Duodenal mucosa (tissue), 2 donors: ENCODE measurements at regions not wholly inside any gene's neighbourhood (a gene's known extent, or its start where the extent isn't known, plus 50 kb on each side); places are given as distances from the start of the nearest gene placed in this dataset.

Experiments
- H3K27ac ChIP-seq: one replicate; pipeline ENCODE4 v1.7.0; 2013; ENCODE audit warnings: low read depth, low read length
- H3K27me3 ChIP-seq, 2 donors: one replicate each; pipeline ENCODE4 v1.7.0; 2013; ENCODE audit warnings: low read length in 2 of 2, control low read depth in 1 of 2; ENCODE audit not compliant: insufficient read depth in 2 of 2, control insufficient read depth in 1 of 2
- H3K36me3 ChIP-seq, 2 donors: one replicate each; pipeline ENCODE4 v1.7.0; 2013; ENCODE audit warnings: low read length in 2 of 2, control low read depth in 1 of 2; ENCODE audit not compliant: insufficient read depth in 2 of 2, control insufficient read depth in 1 of 2
- H3K4me1 ChIP-seq, 2 donors: one replicate each; pipeline ENCODE4 v1.7.0; 2013; ENCODE audit warnings: low read length in 2 of 2, control low read depth in 1 of 2; ENCODE audit not compliant: insufficient read depth in 2 of 2, control insufficient read depth in 1 of 2
- H3K4me3 ChIP-seq, 2 donors: one replicate each; pipeline ENCODE4 v1.7.0; 2013; ENCODE audit warnings: low read length in 2 of 2, low read depth in 1 of 2
- H3K9ac ChIP-seq, 2 donors: one replicate each; pipeline ENCODE4 v1.7.0; 2013; ENCODE audit warnings: low read length in 2 of 2, low read depth in 1 of 2
- H3K9me3 ChIP-seq, 2 donors: one replicate each; pipeline ENCODE4 v1.7.0; 2013; ENCODE audit warnings: low read length in 2 of 2, control low read depth in 1 of 2; ENCODE audit not compliant: control insufficient read depth in 1 of 2

GRCh38 chr11:134823970-134824369, 411.9 kb upstream of the B3GAT1 start:
- Histone ChIP-seq H3K9me3 (no peaks in the 10 kb centered on the region), H3K27ac (no peak overlapping the region), H3K27me3 (no peaks in the 10 kb centered on the region), H3K36me3 (no peaks in the 10 kb centered on the region), H3K9ac (no peak overlapping the region), H3K4me3 (no peak overlapping the region), H3K4me1 (peaks cover 17 to 21% of the 10 kb centered on the region in 2 donors)

GRCh38 chr11:134822897-134823296, 410.9 kb upstream of the B3GAT1 start:
- H3K9ac ChIP-seq, result no peak overlapping the region
- peaks cover 0 to 7% of the 10 kb centered on the region in 2 donors for H3K27me3 ChIP-seq
- no peak overlapping the region for H3K4me3 ChIP-seq
- H3K27ac ChIP-seq, result no peak overlapping the region
- H3K36me3 ChIP-seq, result no peaks in the 10 kb centered on the region
- no peaks in the 10 kb centered on the region for H3K9me3 ChIP-seq
- peaks cover 17 to 21% of the 10 kb centered on the region in 2 donors for H3K4me1 ChIP-seq

- H3K36me3 ChIP-seq, result no peaks in the 10 kb centered on the region
- peaks cover 17 to 21% of the 10 kb centered on the region in 2 donors for H3K4me1 ChIP-seq
- peaks cover 0 to 7% of the 10 kb centered on the region in 2 donors for H3K27me3 ChIP-seq
- H3K27ac ChIP-seq, result no peak overlapping the region
- H3K9ac ChIP-seq, result no peak overlapping the region
- H3K9me3 ChIP-seq, result no peaks in the 10 kb centered on the region
- no peak overlapping the region for H3K4me3 ChIP-seq
These were observed 409.4 kb upstream of the B3GAT1 start for GRCh38 chr11:134821422-134821821.

- Histone ChIP-seq H3K4me3 (no peak overlapping the region), H3K27ac (no peak overlapping the region), H3K9ac (no peak overlapping the region), H3K36me3 (no peaks in the 10 kb centered on the region), H3K4me1 (peaks cover 3 to 4% of the 10 kb centered on the region in 2 donors), H3K9me3 (no peaks in the 10 kb centered on the region), H3K27me3 (peaks cover 0 to 7% of the 10 kb centered on the region in 2 donors)
These were observed 407.0 kb upstream of the B3GAT1 start for GRCh38 chr11:134819041-134819440.

- H3K27ac ChIP-seq, result no peak overlapping the region
- no peak overlapping the region for H3K4me3 ChIP-seq
- H3K4me1 ChIP-seq, result no peaks in the 10 kb centered on the region
- no peak overlapping the region for H3K9ac ChIP-seq
- H3K27me3 ChIP-seq, result peaks cover 0 to 7% of the 10 kb centered on the region in 2 donors
- H3K36me3 ChIP-seq, result no peaks in the 10 kb centered on the region
- H3K9me3 ChIP-seq, result no peaks in the 10 kb centered on the region
These were observed 406.5 kb upstream of the B3GAT1 start for GRCh38 chr11:134818516-134818915.

- H3K36me3 ChIP-seq, result no peaks in the 10 kb centered on the region
- peaks cover 0 to 7% of the 10 kb centered on the region in 2 donors for H3K27me3 ChIP-seq
- H3K9ac ChIP-seq, result no peak overlapping the region
- no peaks in the 10 kb centered on the region for H3K4me1 ChIP-seq
- H3K27ac ChIP-seq, result no peak overlapping the region
- no peaks in the 10 kb centered on the region for H3K9me3 ChIP-seq
- no peak overlapping the region for H3K4me3 ChIP-seq
These were observed 403.4 kb upstream of the B3GAT1 start for GRCh38 chr11:134815404-134815803.

- Histone ChIP-seq H3K9ac (no peak overlapping the region), H3K27me3 (peaks cover 0 to 6% of the 10 kb centered on the region in 2 donors), H3K4me3 (no peak overlapping the region), H3K36me3 (no peaks in the 10 kb centered on the region), H3K27ac (no peak overlapping the region), H3K9me3 (no peaks in the 10 kb centered on the region), H3K4me1 (no peaks in the 10 kb centered on the region)
These were observed 396.0 kb upstream of the B3GAT1 start for GRCh38 chr11:134807997-134808396.

GRCh38 chr11:134802598-134802997, 390.6 kb upstream of the B3GAT1 start:
- H3K9me3 ChIP-seq, result no peaks in the 10 kb centered on the region
- no peaks in the 10 kb centered on the region for H3K4me1 ChIP-seq
- H3K27ac ChIP-seq, result no peak overlapping the region
- H3K4me3 ChIP-seq, result no peak overlapping the region
- no peak overlapping the region for H3K9ac ChIP-seq
- H3K27me3 ChIP-seq, result peaks cover 0 to 6% of the 10 kb centered on the region in 2 donors
- H3K36me3 ChIP-seq, result no peaks in the 10 kb centered on the region

GRCh38 chr11:134802116-134802515, 390.1 kb upstream of the B3GAT1 start:
- Histone ChIP-seq H3K27ac (no peak overlapping the region), H3K9me3 (no peaks in the 10 kb centered on the region), H3K9ac (no peak overlapping the region), H3K36me3 (no peaks in the 10 kb centered on the region), H3K27me3 (peaks cover 0 to 6% of the 10 kb centered on the region in 2 donors), H3K4me1 (no peaks in the 10 kb centered on the region), H3K4me3 (no peak overlapping the region)

- no peak overlapping the region for H3K4me3 ChIP-seq
- H3K36me3 ChIP-seq, result no peaks in the 10 kb centered on the region
- peaks cover 3 to 6% of the 10 kb centered on the region in 2 donors for H3K27me3 ChIP-seq
These were observed 389.5 kb upstream of the B3GAT1 start for GRCh38 chr11:134801570-134801969.

GRCh38 chr11:134800826-134801225, 388.8 kb upstream of the B3GAT1 start:
- peaks cover 0 to 3% of the 10 kb centered on the region in 2 donors for H3K27me3 ChIP-seq
- H3K36me3 ChIP-seq, result no peaks in the 10 kb centered on the region
- H3K4me3 ChIP-seq, result no peak overlapping the region
- H3K27ac ChIP-seq, result no peak overlapping the region
- no peaks in the 10 kb centered on the region for H3K9me3 ChIP-seq
- no peaks in the 10 kb centered on the region for H3K4me1 ChIP-seq
- no peak overlapping the region for H3K9ac ChIP-seq

More at GRCh38 chr11:134801570-134801969, 389.5 kb upstream of the B3GAT1 start:
- Histone ChIP-seq H3K27ac (no peak overlapping the region), H3K9ac (no peak overlapping the region), H3K4me1 (no peaks in the 10 kb centered on the region), H3K9me3 (no peaks in the 10 kb centered on the region)
